ENCODE measurements at regions not wholly inside any gene's neighbourhood (a gene's known extent, or its start where the extent isn't known, plus 50 kb on each side); places are given as distances from the start of the nearest gene placed in this dataset.
"Not testable (repeated sequence)": the region's sequence is repeated elsewhere in the genome, so short reads cannot be mapped to it uniquely, and the experiment has no call there.

DNA sequence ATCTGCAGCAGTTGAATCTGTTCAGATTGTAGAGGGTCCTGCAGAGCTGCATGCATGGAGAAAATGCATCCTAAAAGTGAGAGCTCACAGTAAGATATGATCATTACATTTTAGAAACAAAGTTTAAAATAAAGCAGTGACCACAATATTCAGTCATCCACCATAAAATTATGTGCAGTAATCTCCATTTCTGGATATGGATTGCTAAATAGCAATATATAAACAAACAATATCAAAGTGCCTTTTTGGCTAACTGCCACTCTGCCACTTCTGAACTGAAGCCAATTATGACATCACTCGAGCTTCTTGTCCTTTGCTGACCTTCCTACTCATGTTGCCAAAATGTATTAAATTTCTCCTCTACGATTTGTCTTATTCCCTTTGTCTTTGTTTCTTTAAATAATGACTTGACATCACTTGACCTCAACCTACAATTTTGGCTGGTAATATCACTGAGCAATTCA, 262.0 kb upstream of the CXADR start:
- no peak for DNase-seq

DNA sequence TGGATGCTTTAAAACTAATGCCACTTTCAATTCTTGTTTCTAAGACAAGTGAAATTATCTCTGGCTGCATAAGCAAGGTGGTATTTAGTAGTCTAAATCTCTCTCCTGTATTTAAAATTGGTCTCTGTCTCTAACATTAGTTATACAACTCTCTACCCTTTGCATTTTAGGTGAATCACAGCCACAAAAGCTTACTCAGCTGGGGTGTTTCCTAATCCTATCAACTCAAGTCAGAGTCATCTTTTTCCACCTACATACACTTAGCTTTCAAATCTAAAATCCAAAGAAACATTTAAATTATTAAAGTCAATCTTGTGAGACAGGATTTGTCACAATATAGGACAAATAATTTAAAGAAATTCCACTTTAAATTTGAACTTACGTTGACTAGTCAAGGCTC, 255.1 kb upstream of the CXADR start:
- DNase-seq = no peak

DNA sequence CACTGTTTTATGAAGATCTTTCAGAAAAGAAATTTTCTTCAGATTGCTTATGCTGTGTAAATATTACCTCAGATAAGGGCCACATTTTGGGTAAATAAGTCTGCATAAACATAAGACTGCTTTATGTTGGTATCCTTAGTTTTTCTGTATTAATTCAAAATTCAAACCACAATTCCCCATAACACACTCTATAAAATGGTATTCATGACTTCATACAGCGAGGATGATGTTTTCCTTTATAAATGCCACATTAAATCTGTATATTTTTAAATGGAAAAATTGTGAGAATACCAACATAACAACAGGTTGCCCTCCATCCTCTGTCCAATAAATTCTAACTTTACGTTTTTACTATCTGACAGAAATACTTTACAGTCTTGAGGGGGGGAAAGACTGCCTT, 248.7 kb upstream of the CXADR start:
- DNase-seq = no peak

DNA sequence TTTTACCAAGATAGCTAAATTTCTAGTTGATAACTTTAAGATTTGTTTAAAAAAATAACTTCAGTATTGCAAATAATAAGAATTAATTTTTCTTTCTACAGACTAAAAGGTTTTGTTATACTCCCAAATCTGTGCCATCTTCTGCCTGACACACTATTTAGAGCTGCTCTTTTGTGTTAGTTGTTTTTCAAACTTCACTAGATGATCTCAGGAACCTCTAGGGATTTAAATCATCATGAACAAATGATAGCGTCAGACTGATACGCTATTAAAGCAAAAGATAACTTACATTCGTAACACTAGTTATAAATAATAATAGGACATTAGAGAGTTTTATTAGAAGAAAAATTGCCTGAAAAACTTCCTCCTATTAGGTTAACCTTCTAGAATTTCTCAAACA, 243.1 kb upstream of the CXADR start:
- no peak for DNase-seq

DNA sequence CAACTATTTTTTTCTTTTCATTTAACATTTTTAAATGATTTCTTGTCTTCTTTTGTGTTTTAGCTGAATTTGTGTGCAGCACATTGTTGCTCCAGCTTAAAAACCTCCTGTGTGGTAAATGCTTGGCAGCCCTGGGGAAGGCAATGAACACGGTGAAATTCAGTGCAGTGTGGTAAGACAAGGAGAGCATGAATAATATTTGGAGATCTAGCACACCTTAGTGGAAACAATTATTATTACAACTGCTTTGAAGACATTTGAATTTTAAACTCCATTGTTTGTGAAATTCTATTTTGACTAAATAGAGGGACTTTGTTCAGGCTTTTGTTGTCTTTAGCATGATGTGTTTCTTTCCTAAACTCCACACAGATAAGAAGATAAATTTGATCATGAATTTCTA, 242.6 kb upstream of the CXADR start:
- DNase-seq = no peak

DNA sequence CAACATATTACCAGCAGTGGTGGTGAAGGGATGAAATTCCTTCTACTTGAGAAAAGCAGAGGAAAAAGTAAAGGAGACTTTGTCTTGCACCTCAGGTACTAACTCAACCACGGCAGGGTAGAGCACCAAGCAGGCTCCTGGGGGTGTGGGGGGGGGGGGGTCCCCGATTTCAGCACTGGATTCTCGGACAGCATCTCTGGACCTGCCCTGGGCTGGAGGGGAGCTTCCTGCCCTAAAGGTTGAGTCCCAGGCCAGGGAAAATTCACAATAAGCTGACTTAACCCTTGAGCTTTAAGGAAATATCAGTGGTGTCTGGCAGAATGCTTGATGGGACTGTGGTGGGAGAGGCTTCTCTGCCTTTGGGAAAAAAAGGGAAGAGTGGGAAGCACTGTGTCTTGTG, 233.2 kb upstream of the CXADR start:
- DNase-seq = no peak

DNA sequence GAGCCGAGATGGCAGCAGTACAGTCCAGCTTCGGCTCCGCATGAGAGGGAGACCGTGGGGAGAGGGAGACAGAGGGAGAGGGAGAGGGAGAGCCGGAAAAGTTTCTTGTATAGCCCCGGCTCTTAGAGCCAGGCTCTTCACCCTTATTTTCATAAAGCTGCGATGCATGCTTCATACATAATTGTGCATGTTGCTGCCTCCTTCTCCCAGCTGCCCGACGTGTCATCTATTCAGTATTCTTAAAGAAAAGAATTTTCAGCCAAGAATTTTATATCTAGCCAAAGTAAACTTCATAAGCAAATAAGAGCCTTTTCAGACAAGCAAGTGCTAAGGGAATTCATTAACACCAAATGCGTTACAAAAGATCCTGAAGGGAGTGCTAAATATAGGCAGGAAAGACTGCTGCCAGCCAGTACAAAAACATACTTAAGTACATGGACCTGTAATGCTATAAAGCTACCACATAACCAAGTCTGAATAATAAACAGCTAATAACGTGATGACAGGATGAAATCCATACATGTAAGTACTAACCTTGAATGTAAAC, 219.8 kb upstream of the CXADR start:
- DNase-seq = not testable (repeated sequence)

DNA sequence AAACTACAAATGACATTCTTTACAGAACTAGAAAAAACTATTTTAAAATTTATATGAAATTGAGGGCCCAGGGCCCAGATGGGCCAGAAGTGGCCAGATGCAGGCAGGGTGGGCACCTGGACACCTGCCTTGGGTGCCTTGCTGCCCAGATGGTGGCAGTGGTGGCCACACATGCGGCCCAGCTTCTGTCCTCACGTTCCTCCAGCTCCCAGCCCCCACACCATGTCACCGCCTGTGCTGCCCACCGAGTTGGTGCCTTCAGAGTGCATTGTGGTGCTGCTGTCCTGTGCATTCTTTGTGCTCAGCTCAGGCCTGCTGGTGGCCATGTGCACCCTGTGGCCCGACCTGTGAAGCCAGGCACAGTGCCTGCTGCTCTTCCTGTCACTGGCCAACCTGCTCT, 216.8 kb upstream of the CXADR start:
- DNase-seq = no peak

DNA sequence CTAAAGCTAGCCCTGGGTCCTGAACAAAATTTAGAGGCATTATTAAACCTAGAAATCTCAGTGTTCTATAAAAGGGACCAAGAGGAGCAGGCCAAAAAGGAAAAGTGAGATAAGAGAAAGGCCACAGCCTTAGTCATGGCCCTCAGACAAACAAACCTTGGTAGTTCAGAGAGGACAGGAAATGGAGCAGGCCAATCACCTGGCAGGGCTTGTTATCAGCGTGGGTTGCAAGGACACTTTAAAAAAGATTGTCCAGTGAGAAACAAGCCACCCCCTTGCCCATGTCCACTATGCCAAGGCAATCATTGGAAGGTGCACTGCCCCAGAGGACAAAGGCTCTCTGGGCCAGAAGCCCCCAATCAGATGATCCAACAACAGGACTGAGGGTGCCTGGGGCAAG, 213.3 kb upstream of the CXADR start:
- not testable (repeated sequence) for DNase-seq

DNA sequence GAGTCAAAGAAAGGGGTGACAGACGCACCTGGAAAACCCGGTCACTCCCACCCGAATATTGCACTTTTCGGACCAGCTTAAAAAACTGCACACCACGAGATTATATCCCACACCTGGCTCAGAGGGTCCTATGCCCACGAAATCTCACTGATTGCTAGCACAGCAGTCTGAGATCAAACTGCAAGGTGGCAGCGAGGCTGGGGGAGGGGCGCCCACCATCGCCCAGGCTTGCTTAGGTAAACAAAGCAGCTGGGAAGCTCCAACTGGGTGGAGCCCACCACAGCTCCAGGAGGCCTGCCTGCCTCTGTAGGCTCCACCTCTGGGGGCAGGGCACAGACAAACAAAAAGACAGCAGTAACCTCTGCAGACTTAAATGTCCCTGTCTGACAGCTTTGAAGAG, 185.1 kb upstream of the CXADR start:
- not testable (repeated sequence) for DNase-seq

DNA sequence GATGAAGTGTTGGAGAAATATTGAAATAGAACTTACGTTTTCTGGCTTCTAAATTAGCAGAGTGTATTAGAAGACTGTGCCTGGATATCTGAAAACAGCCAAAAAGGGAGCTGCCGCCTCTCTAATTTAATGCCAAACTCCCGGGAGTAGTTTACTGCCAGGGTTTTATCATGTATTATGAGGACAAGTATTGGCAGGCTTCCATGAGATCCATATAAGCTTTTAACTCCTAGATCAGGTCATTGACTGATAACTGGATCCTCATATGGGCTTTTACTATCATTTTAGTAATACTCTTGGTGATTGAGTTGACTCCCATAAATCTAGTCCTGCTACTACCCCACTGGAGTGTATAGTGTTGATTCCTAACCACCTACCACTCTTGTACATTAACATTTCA, 178.4 kb upstream of the CXADR start:
- no peak for DNase-seq

DNA sequence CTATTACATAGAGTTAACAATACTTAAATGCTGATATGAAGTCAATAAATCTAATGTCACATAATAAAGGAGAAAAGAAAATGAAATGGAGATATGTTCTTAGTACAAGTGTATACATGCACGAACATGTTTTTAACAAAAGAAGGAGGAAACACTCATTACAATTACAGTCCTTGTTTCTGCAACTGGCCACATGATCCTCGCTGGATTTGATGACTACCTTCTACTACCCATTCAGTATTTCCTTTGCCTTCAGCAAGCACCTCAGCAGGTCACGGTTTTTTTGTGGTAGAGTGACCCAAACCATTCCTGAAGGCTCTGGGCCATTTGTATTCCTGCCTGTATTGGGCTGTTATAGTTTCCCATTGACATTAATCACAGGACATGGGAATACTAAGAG, 172.8 kb upstream of the CXADR start:
- DNase-seq = no peak

DNA sequence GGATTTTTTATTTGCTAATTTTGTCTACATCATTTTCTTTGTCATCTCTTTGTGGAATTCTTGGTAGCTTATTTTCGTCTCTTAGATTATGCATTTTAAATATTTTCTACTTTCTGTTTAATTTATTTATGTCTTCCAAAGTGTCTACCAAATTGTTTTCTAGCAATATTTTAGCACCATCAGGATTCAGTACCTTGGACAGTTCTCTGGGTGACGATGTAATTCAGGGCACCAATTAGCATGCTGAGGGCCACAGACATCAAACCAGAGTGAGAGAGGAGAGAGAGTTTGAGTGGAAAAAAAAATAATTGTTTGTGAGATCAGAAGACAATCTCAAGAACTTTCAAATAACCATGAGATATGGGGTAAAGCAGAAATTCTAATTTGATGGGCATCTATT, 169.8 kb upstream of the CXADR start:
- no peak for DNase-seq

DNA sequence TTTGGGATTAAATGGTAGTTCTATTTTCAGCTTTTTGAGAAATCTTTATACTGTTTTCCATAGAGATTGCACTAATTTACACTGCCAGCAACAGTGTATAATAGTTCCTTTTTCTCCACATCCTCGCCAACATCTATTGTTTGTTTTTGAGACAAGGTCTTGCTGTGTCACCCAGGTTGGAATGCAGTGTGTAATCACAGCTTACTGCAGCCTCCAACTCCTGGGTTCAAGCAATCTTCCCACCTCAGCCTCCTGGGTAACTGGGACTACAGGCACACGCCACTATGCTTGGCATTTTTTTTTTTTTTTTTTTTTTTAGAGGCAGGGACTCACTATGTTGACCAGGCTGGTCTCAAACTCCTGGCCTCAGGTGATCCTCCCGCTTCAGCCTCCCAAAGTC, 164.5 kb upstream of the CXADR start:
- DNase-seq = no peak

DNA sequence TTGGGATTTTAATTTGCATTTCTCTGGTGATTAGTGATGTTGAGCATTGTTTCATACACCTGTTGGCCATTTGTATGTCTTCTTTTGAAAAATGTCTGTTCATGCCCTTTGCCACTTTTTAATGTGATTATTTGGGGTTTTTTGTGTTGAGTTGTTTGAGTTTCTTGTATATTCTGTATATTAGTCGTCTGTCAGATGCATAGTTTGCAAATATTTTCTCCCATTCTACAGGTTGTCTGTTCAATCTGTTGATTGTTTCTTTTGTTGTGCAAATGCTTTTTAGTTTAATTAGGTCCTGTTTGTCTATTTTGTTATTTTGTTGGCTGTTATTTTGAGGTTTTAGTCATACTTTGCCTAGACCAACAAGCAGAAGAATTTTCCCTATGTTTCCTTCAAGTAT, 164.0 kb upstream of the CXADR start:
- DNase-seq = no peak

DNA sequence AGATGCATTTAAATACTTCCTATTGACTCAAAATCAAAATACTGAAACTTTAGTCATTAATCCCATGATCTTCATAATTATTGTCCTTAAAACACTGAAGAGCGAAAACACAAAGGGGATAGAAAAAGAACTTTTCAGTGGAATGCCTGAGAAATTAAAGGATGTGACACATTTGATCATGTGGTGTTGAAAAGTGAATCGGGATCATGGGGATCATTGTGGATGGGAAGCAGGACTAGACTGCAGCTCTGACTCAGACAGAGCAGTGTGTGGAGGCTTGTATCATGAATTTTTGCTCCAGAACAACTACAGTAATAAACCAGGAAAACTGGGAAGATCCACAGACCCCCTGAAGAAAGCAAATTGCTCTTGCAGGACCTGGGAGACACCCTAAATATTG, 161.1 kb upstream of the CXADR start:
- no peak for DNase-seq

DNA sequence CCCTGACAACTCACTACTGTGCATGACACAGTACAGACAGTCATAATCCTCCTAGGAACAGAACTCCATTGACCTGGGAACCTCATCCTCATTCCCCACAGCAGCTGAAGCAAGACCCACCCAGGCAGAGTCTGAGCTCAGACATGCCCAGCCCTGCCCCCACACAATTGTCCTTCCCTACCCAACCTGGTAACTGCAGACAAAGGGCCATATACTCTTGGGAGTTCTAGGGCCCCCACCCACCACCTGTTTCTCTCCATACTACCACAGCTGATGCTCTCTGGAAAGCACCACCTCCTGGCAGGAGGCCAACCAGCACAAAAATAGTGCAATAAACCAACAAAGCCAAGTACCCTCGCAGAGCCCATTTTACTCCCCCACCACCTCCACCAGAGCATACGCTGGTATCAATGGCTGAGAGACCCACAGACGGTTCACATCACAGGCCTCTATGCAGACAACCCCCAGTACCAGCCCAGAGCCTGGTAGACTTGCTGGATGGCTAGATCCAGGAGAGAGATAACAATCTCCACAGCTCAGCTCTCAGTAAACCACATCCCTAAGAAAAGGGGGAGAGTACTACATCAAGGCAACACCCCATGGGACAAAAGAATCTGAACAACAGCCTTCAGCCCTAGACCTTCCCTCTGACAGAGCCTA, 159.7 kb upstream of the CXADR start:
- no peak for DNase-seq

DNA sequence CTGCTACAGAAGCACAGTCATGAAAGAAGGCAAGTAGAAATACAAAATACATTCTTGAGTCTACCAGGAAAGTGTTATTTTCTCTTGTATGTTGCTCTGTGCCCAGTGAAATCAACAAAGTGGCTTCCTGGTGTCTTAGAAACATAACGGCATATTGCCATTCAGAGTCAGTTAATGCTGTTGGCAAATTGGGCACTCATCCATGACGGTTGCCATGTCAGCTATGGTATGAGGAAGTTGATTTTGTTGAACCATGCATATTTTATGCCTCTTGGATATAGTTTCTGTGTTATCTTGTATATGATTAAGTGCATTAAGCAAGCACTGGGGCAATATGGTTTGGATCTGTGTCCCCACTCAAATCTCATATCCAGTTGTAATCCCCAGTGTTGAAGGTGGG, 153.1 kb upstream of the CXADR start:
- no peak for DNase-seq

DNA sequence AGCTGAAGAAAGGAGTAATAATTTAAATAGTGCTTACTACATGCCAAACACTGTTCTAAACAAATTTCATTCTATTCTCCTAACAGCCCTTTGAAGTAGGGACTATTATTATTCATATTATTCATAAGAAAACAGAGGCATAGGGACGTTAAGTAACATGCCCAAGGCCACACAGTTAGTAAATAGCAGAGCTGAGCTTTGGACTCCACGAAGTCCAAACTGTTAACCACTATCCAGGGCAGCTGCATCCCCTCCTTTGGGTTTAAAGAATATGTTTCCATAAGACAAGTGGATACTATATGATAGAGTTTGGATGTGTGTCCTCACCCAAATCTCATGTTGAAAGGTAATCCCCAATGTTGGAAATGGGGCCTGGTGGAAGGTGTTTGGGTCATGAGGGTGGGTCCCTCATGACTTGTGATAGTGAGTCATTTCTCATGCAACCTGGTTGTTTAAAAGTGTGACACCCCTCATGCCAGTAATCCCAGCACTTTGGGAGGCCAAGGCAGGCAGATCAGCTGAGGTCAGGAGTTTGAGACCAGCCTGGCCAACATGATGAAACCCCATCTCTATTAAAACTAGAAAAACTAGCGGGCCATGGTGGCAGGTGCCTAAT, 144.0 kb upstream of the CXADR start:
- DNase-seq = no peak

DNA sequence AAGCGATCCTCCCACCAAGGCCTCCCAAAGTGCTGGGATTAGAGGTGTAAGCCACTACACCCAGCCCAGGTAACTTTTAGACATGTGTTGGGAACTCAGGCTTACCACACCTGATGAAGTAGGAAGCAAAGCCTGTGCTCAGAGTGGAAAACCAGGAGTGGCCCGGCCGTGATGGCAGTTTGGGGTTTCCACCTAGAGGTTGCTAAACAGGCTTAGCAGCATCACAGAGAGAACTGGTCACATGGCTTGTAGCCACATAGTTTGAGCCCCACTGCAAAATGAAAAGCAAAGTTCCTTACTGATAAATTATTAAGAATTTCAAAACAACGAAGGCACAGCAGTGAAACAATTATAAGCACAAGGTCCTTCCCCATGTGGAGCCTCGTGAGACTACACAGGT, 142.6 kb upstream of the CXADR start:
- no peak for DNase-seq

DNA sequence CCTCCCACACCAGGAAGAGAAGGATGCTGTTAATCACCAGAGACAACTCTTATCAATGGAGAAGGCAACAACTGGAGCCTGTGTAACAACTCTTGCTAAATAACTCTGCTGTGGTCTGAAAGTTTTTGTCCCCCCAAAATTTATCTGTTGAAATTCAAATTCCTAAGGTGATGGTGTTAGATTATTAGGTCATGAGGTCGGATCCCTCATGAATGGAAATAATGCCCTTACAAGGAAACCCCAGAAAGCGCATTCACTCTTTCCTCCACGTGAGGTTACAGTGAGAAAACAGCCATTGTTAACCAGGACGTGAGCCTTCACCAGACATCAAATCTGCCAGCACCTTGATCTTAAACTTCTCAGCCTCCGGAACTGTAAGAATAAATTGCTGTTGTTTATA, 141.9 kb upstream of the CXADR start:
- no peak for DNase-seq

DNA sequence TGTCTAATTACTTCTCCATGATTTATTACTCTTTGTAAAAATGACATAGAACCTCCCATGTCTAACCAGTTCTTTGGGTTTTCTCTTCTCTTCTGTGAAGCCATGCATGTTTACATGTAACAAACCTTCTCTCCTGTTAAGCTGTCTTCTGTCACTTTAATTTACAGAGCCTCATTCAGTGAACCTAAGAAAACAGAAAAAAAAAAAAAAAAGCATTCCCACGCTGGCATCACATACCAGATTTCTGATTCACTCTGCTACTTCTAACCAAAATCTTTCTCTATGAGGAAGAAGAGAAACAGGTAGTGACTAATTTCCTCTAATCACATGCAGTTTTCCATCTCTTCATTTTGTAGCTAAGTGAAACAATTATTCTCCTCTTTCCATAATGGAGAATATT, 141.4 kb upstream of the CXADR start:
- no peak for DNase-seq

DNA sequence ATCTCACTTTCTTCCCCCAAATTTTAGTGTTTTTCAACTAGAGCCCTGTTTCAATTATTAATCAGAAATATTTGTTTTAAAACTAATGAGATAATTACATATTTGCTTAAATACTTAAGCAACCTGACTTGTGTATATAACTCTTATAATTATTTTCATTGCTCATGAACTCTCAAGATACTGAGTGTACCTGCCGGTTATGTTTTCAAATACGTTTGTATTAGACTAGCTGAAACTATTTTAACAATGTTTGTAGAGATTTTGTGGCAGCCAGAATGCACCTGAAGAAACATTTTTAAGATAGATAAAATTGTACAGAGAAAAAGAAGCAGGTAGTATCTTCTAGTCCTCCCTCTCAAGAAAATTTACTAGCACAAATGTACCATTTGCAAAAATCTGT, 140.6 kb upstream of the CXADR start:
- DNase-seq = no peak

DNA sequence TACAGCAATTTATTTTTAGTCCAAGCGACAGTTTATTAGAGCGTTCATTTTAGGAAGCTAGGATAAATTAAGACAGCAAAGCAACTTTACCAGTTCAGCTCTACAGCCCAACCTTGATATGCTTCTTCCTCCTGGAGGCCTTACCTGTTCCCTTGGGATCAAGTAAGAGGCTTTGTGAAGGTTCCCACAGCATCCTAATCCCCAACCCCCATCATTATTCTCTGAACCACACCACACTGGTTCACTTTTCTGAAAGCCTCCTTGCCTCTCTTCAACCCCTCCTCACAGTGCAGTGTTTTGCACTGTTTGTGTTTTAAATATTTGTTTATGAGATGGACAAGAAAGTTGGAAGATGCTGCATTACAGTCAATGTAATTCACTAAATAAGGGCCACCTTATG, 126.3 kb upstream of the CXADR start:
- DNase-seq = no peak

DNA sequence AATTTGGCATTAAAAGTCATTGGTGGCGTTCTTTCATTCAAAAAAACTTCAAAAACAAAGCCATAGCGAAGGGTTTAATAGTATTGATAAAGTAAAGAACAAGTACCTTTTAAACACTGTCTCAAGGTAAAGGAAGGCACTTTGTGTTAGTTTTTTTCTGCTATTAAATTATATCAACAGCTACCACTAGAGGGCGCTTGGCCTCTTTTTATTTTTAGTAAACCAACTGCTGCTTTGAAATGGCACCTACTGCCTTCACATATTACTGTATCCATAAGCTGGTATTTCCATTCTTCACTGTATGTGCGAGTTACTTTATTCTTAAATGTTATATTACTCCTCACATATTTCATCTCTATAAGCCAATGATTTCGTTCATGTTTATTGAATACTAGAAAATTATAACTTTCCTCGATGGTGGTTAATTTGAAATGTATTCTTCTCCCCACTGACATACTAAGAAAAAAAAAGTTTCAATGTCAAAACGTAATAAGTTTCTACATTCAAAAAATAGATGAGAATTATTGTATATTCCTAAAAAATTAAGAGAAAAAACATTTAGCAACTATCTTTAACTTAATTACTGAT, 125.7 kb upstream of the CXADR start:
- no peak for DNase-seq
